ENCODE measurements at regions not wholly inside any gene's neighbourhood (a gene's known extent, or its start where the extent isn't known, plus 50 kb on each side); places are given as distances from the start of the nearest gene placed in this dataset.

DNA sequence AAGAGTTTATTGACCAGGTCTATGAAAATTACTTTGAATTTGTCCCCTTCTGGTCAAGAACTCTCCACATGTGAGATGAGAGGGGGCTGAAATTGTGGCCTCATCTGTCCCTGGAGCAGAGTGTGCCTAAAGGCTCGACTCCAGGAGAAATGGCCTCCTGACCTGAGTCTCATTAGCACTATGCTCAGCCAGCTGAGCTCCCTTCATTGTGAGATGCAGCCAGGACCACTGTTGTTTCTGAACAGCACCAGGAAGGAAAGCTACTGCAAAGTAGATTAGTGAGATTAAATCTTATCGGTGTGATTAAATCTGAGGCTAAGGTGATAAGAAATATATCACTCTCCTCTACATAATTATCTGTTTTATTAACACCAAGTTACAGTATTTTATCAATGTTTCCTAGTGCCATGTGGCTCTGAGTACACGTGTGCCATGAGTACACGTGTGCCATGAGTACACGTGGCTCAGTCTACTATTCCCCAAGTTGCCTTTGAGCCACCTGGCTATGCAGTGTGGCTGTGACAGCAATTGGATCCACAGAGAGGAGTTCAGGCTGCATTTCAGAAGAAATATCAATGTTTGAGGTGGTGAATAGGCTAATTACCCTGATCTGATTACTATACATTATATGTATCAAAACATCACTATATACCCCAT lies 126.9 kb downstream of the IPMK start:
- no peak for TF ChIP-seq POLR2A (IDR thresholded peaks at IDR 0.05)
- TF ChIP-seq POLR2AphosphoS5 (IDR thresholded peaks at IDR 0.05) = no peak
- TF ChIP-seq EP300 (IDR thresholded peaks at IDR 0.05) = no peak
- no peak for TF ChIP-seq CTCF (IDR thresholded peaks at IDR 0.05)
- intact Hi-C loops (cut with DNase I; ENCODE audit: low total_unique reads) = no loop called here
- no peak for DNase-seq
- no peaks in the 10 kb centered on the region for H3K4me1 ChIP-seq
- H3K4me3 ChIP-seq = no peak overlapping the region
- WGBS, 5 donors = 50 to 70% (median 58%) methylated on average over 5 of the region's 5 CpGs
- peaks cover 0 to 7% (median 0%) of the 10 kb centered on the region in 4 donors for H3K9me3 ChIP-seq
- no peaks in the 10 kb centered on the region for H3K36me3 ChIP-seq
- H3K27me3 ChIP-seq = no peaks in the 10 kb centered on the region
- H3K27ac ChIP-seq = no peak overlapping the region

GRCh38 chr10:58140054-58140453 lies 127.6 kb downstream of the IPMK start:
- no peak overlapping the region for H3K27ac ChIP-seq
- TF ChIP-seq POLR2AphosphoS5 (IDR thresholded peaks at IDR 0.05) = no peak
- peaks cover 0 to 7% (median 0%) of the 10 kb centered on the region in 4 donors for H3K9me3 ChIP-seq
- H3K27me3 ChIP-seq = no peaks in the 10 kb centered on the region
- intact Hi-C loops (cut with DNase I; ENCODE audit: low total_unique reads) = no loop called here
- H3K4me1 ChIP-seq = no peaks in the 10 kb centered on the region
- H3K4me3 ChIP-seq = no peak overlapping the region
- 36 to 63% (median 51%) methylated on average over 2 of the region's 2 CpGs for WGBS, 5 donors
- DNase-seq = no peak
- no peaks in the 10 kb centered on the region for H3K36me3 ChIP-seq

GRCh38 chr10:58137813-58138212 lies 129.9 kb downstream of the IPMK start:
- WGBS, 5 donors = 50 to 66% (median 56%) methylated on average over 5 of the region's 5 CpGs
- no peak overlapping the region for H3K27ac ChIP-seq

GRCh38 chr10:58115218-58116050 lies 152.3 kb downstream of the IPMK start:
- intact Hi-C loops (cut with DNase I; ENCODE audit: low total_unique reads) = no loop called here
- Histone ChIP-seq H3K4me3 (no peak overlapping the region), H3K4me1 (no peaks in the 10 kb centered on the region), H3K9me3 (no peaks in the 10 kb centered on the region), H3K27ac (no peak overlapping the region), H3K27me3 (no peaks in the 10 kb centered on the region), H3K36me3 (no peaks in the 10 kb centered on the region)
- no peak for TF ChIP-seq POLR2A (IDR thresholded peaks at IDR 0.05)
- no peak for TF ChIP-seq EP300 (IDR thresholded peaks at IDR 0.05)
- no peak for TF ChIP-seq CTCF (IDR thresholded peaks at IDR 0.05)
- TF ChIP-seq POLR2AphosphoS5 (IDR thresholded peaks at IDR 0.05) = no peak
- DNase-seq = no peak
- 85 to 90% (median 87%) methylated on average over 9 of the region's 9 CpGs for WGBS, 5 donors

More at GRCh38 chr10:58137813-58138212, 129.9 kb downstream of the IPMK start:
- Histone ChIP-seq H3K4me1 (no peaks in the 10 kb centered on the region), H3K36me3 (no peaks in the 10 kb centered on the region), H3K4me3 (no peak overlapping the region), H3K9me3 (no peaks in the 10 kb centered on the region), H3K27me3 (no peaks in the 10 kb centered on the region)
- peak in 1 of 2 donors; percentile 23 for DNase-seq
- TF ChIP-seq POLR2A (IDR thresholded peaks at IDR 0.05) (no peak), CTCF (IDR thresholded peaks at IDR 0.05) (no peak), EP300 (IDR thresholded peaks at IDR 0.05) (no peak), POLR2AphosphoS5 (IDR thresholded peaks at IDR 0.05) (no peak)
- intact Hi-C loops (cut with DNase I; ENCODE audit: low total_unique reads) = no loop called here

All from stomach (tissue), 8 donors.